KBM-7 (cell line): ENCODE measurements at regions not wholly inside any gene's neighbourhood (a gene's known extent, or its start where the extent isn't known, plus 50 kb on each side); places are given as distances from the start of the nearest gene placed in this dataset.

Experiments used
- DNase-seq: peaks from one replicate; pipeline ENCODE4 v3.0.0-alpha.2; 2015
- in situ Hi-C: fragments of 300-500 bp; cut with MboI; formaldehyde crosslinking; loops from 2 replicates; pipeline ENCODE4 v1.14.3; 2020; ENCODE audit warnings: low sequenced_read_pairs, low pct_unique_long_range_greater_than_20kb, mixed read lengths

- in situ Hi-C loops: no loop called here
- no peak for DNase-seq
Measured at GRCh38 chr13:80649274-80649673, 308.3 kb upstream of the SPRY2 start.

- in situ Hi-C loops: no loop called here
- DNase-seq: no peak
Measured at GRCh38 chr13:80642641-80643040, 301.7 kb upstream of the SPRY2 start.

- no peak for DNase-seq
- in situ Hi-C loops: no loop called here
Measured at GRCh38 chr13:80633251-80633650, 292.3 kb upstream of the SPRY2 start.

- DNase-seq: no peak
- in situ Hi-C loops: no loop called here
Measured at GRCh38 chr13:80630685-80631121, 289.8 kb upstream of the SPRY2 start.

- DNase-seq: no peak
- in situ Hi-C loops: no loop called here
Measured at GRCh38 chr13:80618781-80619180, 277.9 kb upstream of the SPRY2 start.

GRCh38 chr13:80612804-80613203 is 271.9 kb upstream of the SPRY2 start:
- in situ Hi-C loops: no loop called here
- no peak for DNase-seq

GRCh38 chr13:80611310-80611709 is 270.4 kb upstream of the SPRY2 start:
- in situ Hi-C loops: no loop called here
- DNase-seq: no peak

GRCh38 chr13:80605716-80606115 is 264.8 kb upstream of the SPRY2 start:
- no peak for DNase-seq
- in situ Hi-C loops: no loop called here

GRCh38 chr13:80605011-80605410 is 264.1 kb upstream of the SPRY2 start:
- in situ Hi-C loops: no loop called here
- no peak for DNase-seq

GRCh38 chr13:80604098-80604497 is 263.2 kb upstream of the SPRY2 start:
- DNase-seq: no peak
- in situ Hi-C loops: no loop called here

GRCh38 chr13:80603351-80603750 is 262.4 kb upstream of the SPRY2 start:
- in situ Hi-C loops: no loop called here
- DNase-seq: no peak

- in situ Hi-C loops: no loop called here
- DNase-seq: no peak
Measured at GRCh38 chr13:80599765-80600164, 258.8 kb upstream of the SPRY2 start.

GRCh38 chr13:80598189-80598588 is 257.3 kb upstream of the SPRY2 start:
- in situ Hi-C loops: no loop called here
- DNase-seq: no peak

GRCh38 chr13:80591976-80592740 is 251.2 kb upstream of the SPRY2 start:
- DNase-seq: peak; percentile 0
- in situ Hi-C loops: no loop called here

- no peak for DNase-seq
- in situ Hi-C loops: no loop called here
Measured at GRCh38 chr13:80590551-80590950, 249.6 kb upstream of the SPRY2 start.

- DNase-seq: no peak
- in situ Hi-C loops: no loop called here
Measured at GRCh38 chr13:80586356-80586755, 245.4 kb upstream of the SPRY2 start.

GRCh38 chr13:80585531-80585930 is 244.6 kb upstream of the SPRY2 start:
- in situ Hi-C loops: no loop called here
- no peak for DNase-seq

- in situ Hi-C loops: no loop called here
- DNase-seq: no peak
Measured at GRCh38 chr13:80584785-80585184, 243.9 kb upstream of the SPRY2 start.

GRCh38 chr13:80584306-80584705 is 243.4 kb upstream of the SPRY2 start:
- in situ Hi-C loops: no loop called here
- DNase-seq: no peak

- in situ Hi-C loops: no loop called here
- DNase-seq: no peak
Measured at GRCh38 chr13:80577926-80578670, 237.2 kb upstream of the SPRY2 start.

- in situ Hi-C loops: no loop called here
- no peak for DNase-seq
Measured at GRCh38 chr13:80577285-80577684, 236.4 kb upstream of the SPRY2 start.
